Left renal pelvis (tissue), 4 donors: ENCODE measurements at regions not wholly inside any gene's neighbourhood (a gene's known extent, or its start where the extent isn't known, plus 50 kb on each side); places are given as distances from the start of the nearest gene placed in this dataset.

Experiments
- DNase-seq, 4 donors: peaks; one replicate each; pipeline ENCODE4 v3.0.0-alpha.2; 2013; ENCODE audit warnings: low read depth in 4 of 4, low spot score in 3 of 4

DNA sequence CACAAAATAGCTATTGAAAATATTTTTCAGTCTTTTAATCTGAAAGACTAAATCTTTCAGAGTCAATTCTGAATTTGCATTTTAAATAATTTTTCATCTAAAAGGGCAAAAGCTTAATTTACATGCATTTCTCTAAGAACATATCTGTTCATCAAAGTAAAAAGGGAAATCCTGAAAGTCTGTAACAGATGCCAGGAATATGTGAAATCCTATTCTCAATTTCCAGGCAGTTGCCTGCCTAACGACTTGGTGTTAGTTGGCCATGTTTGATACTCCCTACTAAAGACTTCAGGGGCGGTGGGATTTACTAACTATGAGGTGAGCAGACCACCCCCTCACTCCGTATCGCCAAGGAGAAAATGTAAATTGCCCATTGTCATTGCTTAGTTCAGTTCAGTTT lies 136.8 kb downstream of the KIT start:
- DNase-seq = no peak

- no peak for DNase-seq
Observed at GRCh38 chr4:54793856-54794422, 136.2 kb downstream of the KIT start.
